Left ventricle myocardium superior (tissue), 1 donor: ENCODE measurements at regions not wholly inside any gene's neighbourhood (a gene's known extent, or its start where the extent isn't known, plus 50 kb on each side); places are given as distances from the start of the nearest gene placed in this dataset.

ENCODE experiments used
- ATAC-seq: fragments of 200-7000 bp; cut with Tn5 transposase; one replicate; pipeline ENCODE4 v1.9.1; 2020; ENCODE audit warnings: mild to moderate bottlenecking, moderate library complexity
- DNase-seq: peaks from one replicate; pipeline ENCODE4 v3.0.0-alpha.2; 2020
- intact Hi-C: fragments of 100-400 bp; cut with micrococcal nuclease; formaldehyde crosslinking; loops from one replicate; pipeline ENCODE4 v1.11.0; 2022
- donor health status: DM: no; HTN: yes; CAD: no; lungs with severe emphysema.

DNA sequence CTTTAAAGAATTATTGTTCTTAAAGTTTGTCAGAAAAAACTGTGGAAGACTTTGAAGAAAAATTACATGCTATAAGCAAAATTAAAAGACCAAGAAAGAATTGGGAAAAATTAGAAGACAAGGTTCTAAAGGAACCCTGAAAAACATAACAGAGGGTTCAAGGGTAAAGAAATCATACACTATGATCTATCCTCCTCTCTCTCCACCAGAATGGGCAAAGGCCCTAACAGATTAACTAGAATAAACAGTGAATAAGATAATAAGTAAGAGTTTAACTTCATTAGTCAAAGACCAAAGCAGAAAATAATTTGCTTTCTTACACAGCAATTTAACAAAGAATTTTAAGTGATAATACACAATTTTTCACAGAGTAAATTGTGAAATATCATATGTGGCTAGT lies 201.2 kb upstream of the PDE10A start:
- ATAC-seq = no peak
- intact Hi-C loops = no loop called here
- DNase-seq = no peak

DNA sequence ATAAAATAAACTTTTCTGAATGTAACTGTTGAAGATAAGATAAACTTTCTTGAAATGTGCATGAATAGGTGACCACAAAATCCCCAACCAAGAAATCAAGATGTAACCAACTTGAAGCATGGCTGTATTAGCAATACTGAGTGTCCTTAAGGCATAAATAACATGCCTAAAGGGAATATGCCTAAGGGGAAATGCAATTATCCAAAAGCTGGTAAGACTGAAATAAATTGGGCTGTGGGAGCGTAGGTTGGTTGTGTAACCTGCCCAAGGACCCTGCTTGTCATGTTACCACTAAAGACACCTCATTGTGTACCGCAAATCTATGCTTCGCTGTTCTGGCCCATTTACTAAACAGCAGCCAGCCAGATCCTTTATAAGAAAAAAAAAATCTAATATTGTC lies 200.8 kb upstream of the PDE10A start:
- DNase-seq = no peak
- intact Hi-C loops = no loop called here
- ATAC-seq = no peak

DNA sequence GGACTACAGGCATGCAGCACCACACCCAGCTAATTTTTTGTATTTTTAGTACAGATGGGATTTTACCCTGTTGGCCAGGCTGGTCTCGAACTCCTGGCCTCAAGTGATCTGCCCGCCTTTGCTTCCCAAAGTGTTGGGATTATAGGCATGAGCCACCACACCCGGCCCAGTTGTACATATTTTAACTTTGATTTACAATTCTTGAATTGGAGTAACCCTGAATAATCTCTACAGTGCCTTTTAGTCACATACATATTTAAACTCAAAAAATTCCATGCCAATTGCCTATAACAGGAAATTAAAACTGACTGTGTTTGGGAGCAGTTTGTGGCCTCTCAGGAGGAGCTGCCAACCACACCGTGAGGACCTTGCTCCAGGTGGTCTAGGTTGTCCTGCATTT lies 199.8 kb upstream of the PDE10A start:
- ATAC-seq = no peak
- intact Hi-C loops = no loop called here
- no peak for DNase-seq

- intact Hi-C loops = no loop called here
- no peak for DNase-seq
- ATAC-seq = no peak
Measured at GRCh38 chr6:165861226-165861625, 198.2 kb upstream of the PDE10A start.

- intact Hi-C loops = no loop called here
- DNase-seq (no peak), ATAC-seq (peak; percentile 36)
Measured at GRCh38 chr6:165858586-165858985, 195.5 kb upstream of the PDE10A start.

DNA sequence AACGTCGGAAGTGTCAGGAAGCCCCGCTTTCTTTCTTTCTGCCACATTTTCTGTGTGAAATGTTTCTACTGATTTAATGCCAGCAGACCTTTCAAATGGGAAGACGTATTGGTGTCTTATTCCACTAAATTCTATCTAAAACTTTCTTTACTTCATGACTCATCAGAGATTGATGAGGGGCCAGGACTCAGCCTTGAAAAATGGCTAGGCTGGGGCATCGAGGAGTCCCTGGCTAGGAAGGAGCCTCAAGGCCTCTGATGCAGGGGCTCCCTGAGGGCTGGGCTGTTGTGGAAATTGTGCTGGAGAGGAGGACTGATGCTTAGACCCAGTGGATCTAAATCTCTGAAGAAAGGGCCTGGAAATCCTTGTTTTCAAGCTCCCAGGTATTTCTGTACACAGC lies 192.8 kb upstream of the PDE10A start:
- ATAC-seq (no peak), DNase-seq (no peak)
- intact Hi-C loops = no loop called here

- intact Hi-C loops = loop anchor here (5.0 kb wide), 1 partner anchor 413 kb away; no protein-coding TSS in a partner anchor
- DNase-seq = no peak
- no peak for ATAC-seq
Measured at GRCh38 chr6:165854863-165855593, 192.0 kb upstream of the PDE10A start.

DNA sequence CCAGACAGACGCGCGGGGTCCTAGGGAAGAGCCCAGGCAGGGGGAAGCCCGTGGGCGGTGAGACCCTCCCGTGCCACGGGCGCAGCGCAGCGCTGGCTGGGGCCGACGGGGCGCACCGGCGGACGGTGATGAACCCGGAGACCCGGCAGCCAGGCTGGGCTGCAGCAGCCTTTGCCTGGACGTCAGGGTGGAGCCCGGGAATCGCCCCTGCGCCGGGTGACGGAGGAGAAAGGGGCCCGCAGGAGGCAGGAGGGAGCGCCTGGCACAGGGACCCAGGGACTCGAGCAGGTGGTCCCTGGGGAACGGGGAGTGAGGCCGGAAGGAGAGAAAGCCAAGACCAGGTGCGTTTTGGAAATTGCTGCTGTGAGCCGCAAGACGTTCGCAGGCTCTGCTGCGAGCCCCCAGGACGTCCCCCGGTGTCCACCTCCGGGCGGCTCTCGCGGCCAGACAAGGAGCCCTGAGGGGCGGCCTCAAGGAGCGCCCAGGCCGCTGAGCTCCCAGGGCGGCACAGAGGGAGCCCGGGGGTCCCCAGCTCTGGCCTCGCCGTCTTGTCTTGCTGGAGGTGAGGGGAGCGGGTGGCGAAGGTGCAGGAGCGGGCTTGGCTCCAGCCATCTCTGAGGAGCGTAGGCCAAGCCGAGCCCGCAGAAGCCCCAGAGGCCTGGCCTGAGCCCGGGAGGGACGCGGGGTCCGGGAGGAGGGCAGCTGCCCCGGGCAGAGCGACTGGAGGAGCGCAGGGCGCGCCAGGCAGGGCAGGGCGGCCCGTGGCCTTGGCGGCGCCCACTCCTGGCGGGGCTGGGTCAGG lies 191.2 kb upstream of the PDE10A start:
- intact Hi-C loops = loop anchor here (5.0 kb wide), 1 partner anchor 412 kb away; no protein-coding TSS in a partner anchor
- no peak for ATAC-seq
- DNase-seq = peak; percentile 24

DNA sequence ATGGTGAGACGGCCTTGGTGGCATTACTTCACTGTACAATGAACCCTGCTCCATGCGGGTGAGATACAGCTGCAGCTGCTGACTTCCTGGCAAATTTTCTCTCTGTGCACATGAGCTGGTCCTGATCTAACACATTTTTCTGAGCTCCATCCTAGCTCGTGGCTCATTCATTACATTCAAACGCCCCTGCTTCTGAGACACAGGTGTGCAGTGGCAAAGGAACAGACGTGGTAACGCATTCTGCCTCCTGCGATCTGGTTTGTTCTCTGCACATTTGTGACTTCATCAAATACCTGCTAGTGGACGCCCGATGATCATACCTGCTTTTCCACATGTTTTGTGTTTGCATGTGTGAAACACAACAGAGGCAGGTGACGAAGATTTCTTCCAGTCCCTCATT lies 189.6 kb upstream of the PDE10A start:
- ATAC-seq (no peak), DNase-seq (no peak)
- intact Hi-C loops = loop anchor here (5.0 kb wide), 1 partner anchor 410 kb away; no protein-coding TSS in a partner anchor

- intact Hi-C loops = loop anchor here (2.0 to 5.0 kb wide), 2 partner anchors 122 to 408 kb away; no protein-coding TSS in a partner anchor
- peak; percentile 85 for DNase-seq
- ATAC-seq = peak; percentile 85
Measured at GRCh38 chr6:165850434-165851019, 187.5 kb upstream of the PDE10A start.

GRCh38 chr6:165849534-165850430 lies 186.7 kb upstream of the PDE10A start:
- DNase-seq (peak; percentile 69), ATAC-seq (peak; percentile 70)
- intact Hi-C loops = loop anchor here (2.0 to 5.0 kb wide), 2 partner anchors 121 to 407 kb away; no protein-coding TSS in a partner anchor

GRCh38 chr6:165848086-165848426 lies 185.0 kb upstream of the PDE10A start:
- DNase-seq (no peak), ATAC-seq (no peak)
- intact Hi-C loops = no loop called here

GRCh38 chr6:165847407-165848085 lies 184.5 kb upstream of the PDE10A start:
- peak; percentile 28 for DNase-seq
- peak; percentile 6 for ATAC-seq
- intact Hi-C loops = no loop called here

GRCh38 chr6:165846123-165846966 lies 183.3 kb upstream of the PDE10A start:
- intact Hi-C loops = no loop called here
- peak; percentile 30 for DNase-seq
- ATAC-seq = peak; percentile 19

DNA sequence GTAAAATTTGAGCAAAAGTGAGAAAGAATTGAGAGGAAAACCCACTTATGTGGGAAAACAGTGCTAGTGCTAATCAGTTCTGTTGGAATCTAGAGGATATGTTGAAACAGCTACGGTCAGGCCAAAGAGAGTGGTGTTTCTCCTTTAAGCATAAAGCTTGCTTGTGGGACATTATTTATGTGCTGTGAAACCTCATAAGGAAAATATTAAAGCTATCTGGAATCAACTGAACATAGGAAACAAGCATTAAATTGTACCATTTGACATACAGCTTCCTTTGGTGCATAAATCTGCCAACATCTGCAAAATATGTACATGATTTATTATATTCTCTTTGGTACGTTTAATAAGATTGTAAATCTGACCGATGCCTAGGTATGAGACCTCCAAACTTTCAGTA lies 182.5 kb upstream of the PDE10A start:
- ATAC-seq = no peak
- intact Hi-C loops = no loop called here
- DNase-seq = no peak

DNA sequence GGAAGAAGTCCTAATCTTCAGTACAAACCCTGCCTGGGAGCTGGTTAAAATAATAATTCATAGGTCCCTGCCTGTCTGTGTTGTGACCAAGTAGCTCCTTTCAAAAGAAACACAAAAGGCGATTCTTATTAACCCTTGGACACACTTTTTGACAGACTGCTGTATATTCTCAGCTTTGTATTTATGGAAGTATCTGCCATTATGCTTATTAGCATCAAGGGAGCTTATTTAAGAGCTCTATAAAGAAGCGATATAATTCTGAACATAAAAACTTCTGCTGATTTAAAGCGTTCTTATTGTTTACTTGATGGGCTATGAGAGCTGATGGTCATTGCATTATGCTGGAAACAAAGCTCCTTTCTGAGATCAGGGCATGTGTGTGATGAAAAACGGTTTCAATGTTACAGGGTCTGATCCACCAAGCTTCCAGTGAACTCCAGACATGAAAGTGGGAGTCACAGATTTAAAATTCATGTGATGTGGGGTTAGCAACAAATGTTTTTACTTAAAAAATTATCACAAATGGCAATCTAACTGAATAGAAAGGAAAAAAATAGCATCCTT lies 181.8 kb upstream of the PDE10A start:
- intact Hi-C loops = no loop called here
- no peak for DNase-seq
- ATAC-seq = no peak

GRCh38 chr6:165844232-165844631 lies 181.2 kb upstream of the PDE10A start:
- ATAC-seq = no peak
- intact Hi-C loops = no loop called here

More at GRCh38 chr6:165844232-165844631, 181.2 kb upstream of the PDE10A start:
- no peak for DNase-seq
